ENCODE measurements at regions not wholly inside any gene's neighbourhood (a gene's known extent, or its start where the extent isn't known, plus 50 kb on each side); places are given as distances from the start of the nearest gene placed in this dataset.

DNA sequence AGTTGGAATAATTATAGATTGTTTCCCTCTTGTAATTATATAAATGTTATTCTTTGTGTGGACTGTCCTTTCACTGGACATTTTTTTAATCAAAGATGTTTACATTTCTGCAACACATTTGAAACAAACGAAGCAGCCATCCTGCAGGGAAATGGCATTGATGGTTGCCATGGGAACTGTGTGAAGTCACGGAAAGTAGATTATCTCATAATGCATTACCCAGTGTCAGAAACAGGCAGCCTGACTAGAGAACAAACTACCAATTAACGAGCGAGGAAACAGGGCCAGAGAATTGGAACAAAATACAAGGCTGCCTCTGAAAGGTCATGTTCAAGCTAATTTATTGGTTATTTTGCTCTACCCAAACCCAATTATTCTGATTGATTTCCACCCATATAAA is 96.9 kb upstream of the LARGE1 start:
- Histone ChIP-seq H3K27me3 (ENCODE audit: control insufficient read depth in 4 of 4, insufficient read depth in 4 of 4, low read length in 3 of 4) (no peaks in the 10 kb centered on the region), H3K36me3 (ENCODE audit: control insufficient read depth in 4 of 4, insufficient read depth in 3 of 4, low read depth in 1 of 4, low read length in 3 of 4) (no peaks in the 10 kb centered on the region), H3K9me3 (ENCODE audit: control insufficient read depth in 4 of 4, low read length in 3 of 4) (peaks cover 0 to 7% (median 5%) of the 10 kb centered on the region in 4 donors), H3K27ac (ENCODE audit: low read depth in 1 of 2, low read length in 2 of 2) (no peak overlapping the region), H3K4me1 (ENCODE audit: control insufficient read depth in 4 of 4, insufficient read depth in 4 of 4, low read length in 3 of 4) (peaks cover 0 to 5% (median 2%) of the 10 kb centered on the region in 4 donors), H3K4me3 (ENCODE audit: low read depth in 1 of 3, low read length in 3 of 3) (no peak overlapping the region), H3K9ac (ENCODE audit: low read depth in 1 of 2, low read length in 2 of 2) (no peak overlapping the region)
- TF ChIP-seq, protein P1, sequence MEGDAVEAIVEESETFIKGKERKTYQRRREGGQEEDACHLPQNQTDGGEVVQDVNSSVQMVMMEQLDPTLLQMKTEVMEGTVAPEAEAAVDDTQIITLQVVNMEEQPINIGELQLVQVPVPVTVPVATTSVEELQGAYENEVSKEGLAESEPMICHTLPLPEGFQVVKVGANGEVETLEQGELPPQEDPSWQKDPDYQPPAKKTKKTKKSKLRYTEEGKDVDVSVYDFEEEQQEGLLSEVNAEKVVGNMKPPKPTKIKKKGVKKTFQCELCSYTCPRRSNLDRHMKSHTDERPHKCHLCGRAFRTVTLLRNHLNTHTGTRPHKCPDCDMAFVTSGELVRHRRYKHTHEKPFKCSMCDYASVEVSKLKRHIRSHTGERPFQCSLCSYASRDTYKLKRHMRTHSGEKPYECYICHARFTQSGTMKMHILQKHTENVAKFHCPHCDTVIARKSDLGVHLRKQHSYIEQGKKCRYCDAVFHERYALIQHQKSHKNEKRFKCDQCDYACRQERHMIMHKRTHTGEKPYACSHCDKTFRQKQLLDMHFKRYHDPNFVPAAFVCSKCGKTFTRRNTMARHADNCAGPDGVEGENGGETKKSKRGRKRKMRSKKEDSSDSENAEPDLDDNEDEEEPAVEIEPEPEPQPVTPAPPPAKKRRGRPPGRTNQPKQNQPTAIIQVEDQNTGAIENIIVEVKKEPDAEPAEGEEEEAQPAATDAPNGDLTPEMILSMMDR (IDR thresholded peaks at IDR 0.05; ENCODE audit: low read depth, low read length, missing input control) = no peak
- TF ChIP-seq, protein P2, sequence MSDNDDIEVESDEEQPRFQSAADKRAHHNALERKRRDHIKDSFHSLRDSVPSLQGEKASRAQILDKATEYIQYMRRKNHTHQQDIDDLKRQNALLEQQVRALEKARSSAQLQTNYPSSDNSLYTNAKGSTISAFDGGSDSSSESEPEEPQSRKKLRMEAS (IDR thresholded peaks at IDR 0.05) = no peak
- TF ChIP-seq HNF4G (IDR thresholded peaks at IDR 0.05) = no peak
- no peak for TF ChIP-seq HNF4A (conservative IDR thresholded peaks at IDR 0.05)
- TF ChIP-seq TAF1 (conservative IDR thresholded peaks at IDR 0.05) = no peak
- no peak for TF ChIP-seq JUND (IDR thresholded peaks at IDR 0.05)
- TF ChIP-seq FOXA2 (IDR thresholded peaks at IDR 0.05) = no peak
- no peak for TF ChIP-seq EGR1 (IDR thresholded peaks at IDR 0.05; ENCODE audit: low read depth in 2 of 2)
- TF ChIP-seq, protein P3, sequence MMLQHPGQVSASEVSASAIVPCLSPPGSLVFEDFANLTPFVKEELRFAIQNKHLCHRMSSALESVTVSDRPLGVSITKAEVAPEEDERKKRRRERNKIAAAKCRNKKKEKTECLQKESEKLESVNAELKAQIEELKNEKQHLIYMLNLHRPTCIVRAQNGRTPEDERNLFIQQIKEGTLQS (IDR thresholded peaks at IDR 0.05) = no peak
- DNase-seq (ENCODE audit: low spot score) = no peak
- WGBS = 63% methylated on average over 4 of the region's 4 CpGs

DNA sequence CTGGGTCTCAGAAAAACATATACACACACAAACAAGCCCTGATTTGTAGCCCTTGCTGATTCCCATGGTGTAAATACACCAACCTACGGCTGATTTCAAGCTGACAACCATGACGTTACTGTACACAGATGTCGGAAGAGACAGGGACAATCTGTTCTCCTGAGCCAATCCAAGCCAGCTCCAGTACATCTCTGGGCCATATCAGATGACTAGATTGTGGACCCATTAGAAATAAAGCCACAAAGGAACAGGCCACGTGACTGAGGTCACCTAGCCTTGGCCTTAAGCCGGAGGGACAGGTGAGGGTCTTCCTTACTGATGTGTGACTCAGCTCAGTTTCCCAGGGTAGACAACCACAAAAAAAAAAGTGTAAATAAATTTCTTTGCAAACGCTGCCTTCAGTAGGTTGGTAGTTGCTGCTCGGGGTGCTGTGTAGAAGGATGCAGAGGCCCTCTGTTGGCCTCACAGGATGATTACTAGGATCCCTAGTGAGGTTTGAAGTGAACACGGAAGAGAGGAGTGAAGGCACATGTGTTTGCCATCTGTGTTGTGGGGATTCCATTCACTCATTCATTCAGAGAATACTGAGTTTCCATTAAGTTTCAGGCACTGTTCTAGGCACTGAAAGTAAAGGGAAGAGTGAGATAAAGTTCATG is 99.0 kb upstream of the LARGE1 start:
- no peak for TF ChIP-seq EGR1 (IDR thresholded peaks at IDR 0.05; ENCODE audit: low read depth in 2 of 2)
- TF ChIP-seq RAD21 (IDR thresholded peaks at IDR 0.05) = peak; percentile 92 to 93
- TF ChIP-seq, protein P1 (IDR thresholded peaks at IDR 0.05; ENCODE audit: low read depth, low read length, missing input control) = peak; percentile 62
- no peaks in the 10 kb centered on the region for H3K36me3 ChIP-seq (ENCODE audit: control insufficient read depth in 4 of 4, insufficient read depth in 3 of 4, low read depth in 1 of 4, low read length in 3 of 4)
- H3K4me3 ChIP-seq (ENCODE audit: low read depth in 1 of 3, low read length in 3 of 3) = no peak overlapping the region
- no peak overlapping the region for H3K9ac ChIP-seq (ENCODE audit: low read depth in 1 of 2, low read length in 2 of 2)
- peaks cover 0 to 6% (median 4%) of the 10 kb centered on the region in 4 donors for H3K9me3 ChIP-seq (ENCODE audit: control insufficient read depth in 4 of 4, low read length in 3 of 4)
- peaks cover 0 to 5% (median 2%) of the 10 kb centered on the region in 4 donors for H3K4me1 ChIP-seq (ENCODE audit: control insufficient read depth in 4 of 4, insufficient read depth in 4 of 4, low read length in 3 of 4)
- no peak for DNase-seq (ENCODE audit: low spot score)
- no peak overlapping the region for H3K27ac ChIP-seq (ENCODE audit: low read depth in 1 of 2, low read length in 2 of 2)
- 48% methylated on average over 8 of the region's 8 CpGs for WGBS
- H3K27me3 ChIP-seq (ENCODE audit: control insufficient read depth in 4 of 4, insufficient read depth in 4 of 4, low read length in 3 of 4) = no peaks in the 10 kb centered on the region

DNA sequence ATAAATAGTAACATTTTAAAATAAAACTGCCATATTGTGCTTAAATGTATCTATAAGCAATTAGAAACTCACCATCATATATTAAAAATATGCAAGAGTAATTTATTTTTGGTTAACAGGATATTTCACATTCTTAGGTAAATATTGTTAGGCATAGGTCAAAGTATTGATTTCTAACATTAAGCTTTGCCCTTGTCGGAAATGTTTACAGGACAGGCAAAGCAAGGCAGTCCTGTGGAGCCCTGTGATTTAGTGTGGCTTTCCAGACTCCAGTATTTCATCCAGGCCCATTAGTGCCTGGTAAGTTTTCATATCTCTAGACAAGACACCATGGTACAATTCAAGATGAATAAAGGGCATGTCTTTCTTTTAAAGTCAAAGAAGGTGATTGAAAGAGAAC is 114.9 kb upstream of the LARGE1 start:
- H3K4me3 ChIP-seq (ENCODE audit: low read depth in 1 of 3, low read length in 3 of 3) = no peak overlapping the region
- 27% methylated on average over 1 of the region's 1 CpG for WGBS
- peaks cover 0 to 7% (median 2%) of the 10 kb centered on the region in 4 donors for H3K4me1 ChIP-seq (ENCODE audit: control insufficient read depth in 4 of 4, insufficient read depth in 4 of 4, low read length in 3 of 4)
- no peaks in the 10 kb centered on the region for H3K9me3 ChIP-seq (ENCODE audit: control insufficient read depth in 4 of 4, low read length in 3 of 4)
- H3K27me3 ChIP-seq (ENCODE audit: control insufficient read depth in 4 of 4, insufficient read depth in 4 of 4, low read length in 3 of 4) = no peaks in the 10 kb centered on the region
- no peak for DNase-seq (ENCODE audit: low spot score)
- H3K27ac ChIP-seq (ENCODE audit: low read depth in 1 of 2, low read length in 2 of 2) = no peak overlapping the region
- H3K36me3 ChIP-seq (ENCODE audit: control insufficient read depth in 4 of 4, insufficient read depth in 3 of 4, low read depth in 1 of 4, low read length in 3 of 4) = no peaks in the 10 kb centered on the region
- H3K9ac ChIP-seq (ENCODE audit: low read depth in 1 of 2, low read length in 2 of 2) = no peak overlapping the region
- peak; percentile 10 to 15 for TF ChIP-seq RAD21 (IDR thresholded peaks at IDR 0.05)
- no peak for TF ChIP-seq EGR1 (IDR thresholded peaks at IDR 0.05; ENCODE audit: low read depth in 2 of 2)
- TF ChIP-seq FOXA1 (IDR thresholded peaks at IDR 0.05) = no peak
- TF ChIP-seq, protein P1 (IDR thresholded peaks at IDR 0.05; ENCODE audit: low read depth, low read length, missing input control) = no peak
- TF ChIP-seq TAF1 (conservative IDR thresholded peaks at IDR 0.05) = no peak
- TF ChIP-seq FOXA2 (IDR thresholded peaks at IDR 0.05) = peak; percentile 45
- no peak for TF ChIP-seq YY1 (IDR thresholded peaks at IDR 0.05)
- TF ChIP-seq, protein P4, sequence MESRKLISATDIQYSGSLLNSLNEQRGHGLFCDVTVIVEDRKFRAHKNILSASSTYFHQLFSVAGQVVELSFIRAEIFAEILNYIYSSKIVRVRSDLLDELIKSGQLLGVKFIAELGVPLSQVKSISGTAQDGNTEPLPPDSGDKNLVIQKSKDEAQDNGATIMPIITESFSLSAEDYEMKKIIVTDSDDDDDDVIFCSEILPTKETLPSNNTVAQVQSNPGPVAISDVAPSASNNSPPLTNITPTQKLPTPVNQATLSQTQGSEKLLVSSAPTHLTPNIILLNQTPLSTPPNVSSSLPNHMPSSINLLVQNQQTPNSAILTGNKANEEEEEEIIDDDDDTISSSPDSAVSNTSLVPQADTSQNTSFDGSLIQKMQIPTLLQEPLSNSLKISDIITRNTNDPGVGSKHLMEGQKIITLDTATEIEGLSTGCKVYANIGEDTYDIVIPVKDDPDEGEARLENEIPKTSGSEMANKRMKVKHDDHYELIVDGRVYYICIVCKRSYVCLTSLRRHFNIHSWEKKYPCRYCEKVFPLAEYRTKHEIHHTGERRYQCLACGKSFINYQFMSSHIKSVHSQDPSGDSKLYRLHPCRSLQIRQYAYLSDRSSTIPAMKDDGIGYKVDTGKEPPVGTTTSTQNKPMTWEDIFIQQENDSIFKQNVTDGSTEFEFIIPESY (IDR thresholded peaks at IDR 0.05) = no peak
